ENCODE measurements at regions not wholly inside any gene's neighbourhood (a gene's known extent, or its start where the extent isn't known, plus 50 kb on each side); places are given as distances from the start of the nearest gene placed in this dataset.

GRCh38 chr11:115933564-115933963 is 429.3 kb upstream of the CADM1 start:
- TF ChIP-seq, protein P1, sequence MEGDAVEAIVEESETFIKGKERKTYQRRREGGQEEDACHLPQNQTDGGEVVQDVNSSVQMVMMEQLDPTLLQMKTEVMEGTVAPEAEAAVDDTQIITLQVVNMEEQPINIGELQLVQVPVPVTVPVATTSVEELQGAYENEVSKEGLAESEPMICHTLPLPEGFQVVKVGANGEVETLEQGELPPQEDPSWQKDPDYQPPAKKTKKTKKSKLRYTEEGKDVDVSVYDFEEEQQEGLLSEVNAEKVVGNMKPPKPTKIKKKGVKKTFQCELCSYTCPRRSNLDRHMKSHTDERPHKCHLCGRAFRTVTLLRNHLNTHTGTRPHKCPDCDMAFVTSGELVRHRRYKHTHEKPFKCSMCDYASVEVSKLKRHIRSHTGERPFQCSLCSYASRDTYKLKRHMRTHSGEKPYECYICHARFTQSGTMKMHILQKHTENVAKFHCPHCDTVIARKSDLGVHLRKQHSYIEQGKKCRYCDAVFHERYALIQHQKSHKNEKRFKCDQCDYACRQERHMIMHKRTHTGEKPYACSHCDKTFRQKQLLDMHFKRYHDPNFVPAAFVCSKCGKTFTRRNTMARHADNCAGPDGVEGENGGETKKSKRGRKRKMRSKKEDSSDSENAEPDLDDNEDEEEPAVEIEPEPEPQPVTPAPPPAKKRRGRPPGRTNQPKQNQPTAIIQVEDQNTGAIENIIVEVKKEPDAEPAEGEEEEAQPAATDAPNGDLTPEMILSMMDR (IDR thresholded peaks at IDR 0.05; ENCODE audit: control insufficient read depth, insufficient read depth, low read depth, low read length, missing control alignments), result no peak
- DNase-seq (ENCODE audit: low read depth), result no peak
- no peak overlapping the region for H3K4me3 ChIP-seq (ENCODE audit: control insufficient read depth, low read depth, low read length)

DNA sequence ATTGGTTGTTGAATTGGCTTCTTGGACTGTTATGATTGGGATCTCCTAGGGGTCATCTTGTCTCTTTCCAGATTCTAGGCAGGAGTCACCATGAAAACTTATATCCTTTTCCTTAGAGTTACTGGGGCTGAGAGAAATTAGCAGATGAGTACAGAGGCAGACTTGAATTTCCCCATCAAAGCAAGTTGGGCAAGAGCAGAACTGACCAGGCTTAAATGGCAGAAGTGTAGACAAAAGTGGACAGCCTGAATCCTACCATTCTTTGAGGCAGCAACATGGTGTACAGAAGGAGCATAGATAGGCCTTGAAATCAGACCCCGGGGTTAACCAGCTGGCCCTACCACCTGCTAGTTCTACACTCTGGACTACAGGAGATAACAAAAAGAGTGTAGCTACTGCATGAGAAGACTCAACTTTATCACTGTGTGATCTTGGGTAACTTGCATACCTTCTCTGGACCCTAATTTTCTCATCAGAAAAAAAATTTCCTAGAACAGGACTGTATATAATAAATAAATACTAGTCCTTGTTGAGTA is 427.4 kb upstream of the CADM1 start:
- TF ChIP-seq, protein P1 (IDR thresholded peaks at IDR 0.05; ENCODE audit: control insufficient read depth, insufficient read depth, low read depth, low read length, missing control alignments), result no peak
- DNase-seq (ENCODE audit: low read depth), result no peak
- no peak overlapping the region for H3K4me3 ChIP-seq (ENCODE audit: control insufficient read depth, low read depth, low read length)

DNA sequence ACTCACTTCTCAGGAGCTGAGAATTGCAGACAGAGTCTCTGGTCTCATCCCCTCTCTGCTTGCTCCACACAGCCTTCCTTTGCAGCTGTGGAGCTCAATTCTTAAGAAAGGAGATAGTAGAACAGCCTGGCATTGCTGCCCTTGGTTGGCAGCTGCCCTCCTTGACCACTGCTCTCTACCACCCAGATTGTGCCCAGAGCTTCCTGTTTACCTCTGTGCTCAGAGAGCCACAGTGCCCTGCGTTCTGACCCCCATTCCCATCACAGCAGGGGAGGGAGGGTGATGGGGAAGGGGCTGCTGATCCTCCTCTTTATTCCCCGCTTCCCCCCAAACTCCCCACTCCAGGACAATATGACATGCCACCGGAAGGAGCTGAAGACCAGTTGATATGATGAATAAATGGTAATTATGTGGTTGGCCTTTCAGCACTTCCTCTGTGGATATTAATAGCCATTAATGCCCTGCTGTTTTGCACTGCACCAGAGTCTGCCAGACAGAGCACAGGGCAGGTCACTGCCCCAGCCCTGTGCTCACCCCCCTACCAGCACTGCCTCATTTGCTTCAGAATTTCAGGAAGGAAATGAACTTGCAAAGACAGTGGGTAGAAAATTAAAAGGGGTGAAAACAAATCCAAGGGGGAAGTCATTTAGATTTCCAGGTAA is 426.8 kb upstream of the CADM1 start:
- no peak overlapping the region for H3K4me3 ChIP-seq (ENCODE audit: control insufficient read depth, low read depth, low read length)
- DNase-seq (ENCODE audit: low read depth), result no peak
- TF ChIP-seq, protein P1 (IDR thresholded peaks at IDR 0.05; ENCODE audit: control insufficient read depth, insufficient read depth, low read depth, low read length, missing control alignments), result no peak

DNA sequence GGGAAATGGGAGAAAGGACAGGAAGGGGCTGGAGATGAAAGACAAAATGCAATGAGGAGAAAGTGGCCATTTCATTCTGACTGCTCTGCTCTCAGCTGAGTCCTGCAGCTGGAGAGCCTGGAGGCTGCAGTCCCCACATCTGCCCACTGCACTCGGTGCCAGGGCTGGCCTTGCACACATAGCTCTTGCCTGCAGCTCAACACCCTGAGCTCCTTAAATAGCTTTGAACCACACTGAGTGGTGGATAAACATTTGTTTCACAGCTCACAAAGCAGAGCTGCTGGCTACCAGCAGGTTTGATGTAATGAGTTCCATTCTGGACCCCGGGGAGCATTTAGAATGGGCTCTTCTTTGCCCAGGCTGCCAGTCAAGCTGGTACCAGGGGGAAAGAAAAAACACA is 426.1 kb upstream of the CADM1 start:
- no peak for DNase-seq (ENCODE audit: low read depth)
- H3K4me3 ChIP-seq (ENCODE audit: control insufficient read depth, low read depth, low read length), result no peak overlapping the region
- TF ChIP-seq, protein P1 (IDR thresholded peaks at IDR 0.05; ENCODE audit: control insufficient read depth, insufficient read depth, low read depth, low read length, missing control alignments), result no peak

- TF ChIP-seq, protein P1 (IDR thresholded peaks at IDR 0.05; ENCODE audit: control insufficient read depth, insufficient read depth, low read depth, low read length, missing control alignments), result no peak
- no peak overlapping the region for H3K4me3 ChIP-seq (ENCODE audit: control insufficient read depth, low read depth, low read length)
- no peak for DNase-seq (ENCODE audit: low read depth)
Measured at GRCh38 chr11:115929618-115930129, 425.5 kb upstream of the CADM1 start.

- DNase-seq (ENCODE audit: low read depth), result no peak
- H3K4me3 ChIP-seq (ENCODE audit: control insufficient read depth, low read depth, low read length), result no peak overlapping the region
- TF ChIP-seq, protein P1 (IDR thresholded peaks at IDR 0.05; ENCODE audit: control insufficient read depth, insufficient read depth, low read depth, low read length, missing control alignments), result no peak
Measured at GRCh38 chr11:115928811-115929210, 424.6 kb upstream of the CADM1 start.

All from AG09309 (cell line).